PC-3 (cell line): ENCODE measurements at regions not wholly inside any gene's neighbourhood (a gene's known extent, or its start where the extent isn't known, plus 50 kb on each side); places are given as distances from the start of the nearest gene placed in this dataset.

Experiments used
- ATAC-seq: fragments of 200-7000 bp; cut with Tn5 transposase; 2 replicates; pipeline ENCODE4 v1.9.1; 2020; ENCODE audit warnings: mild to moderate bottlenecking, moderate library complexity
- BruUV-seq: library from RNA; stranded (reverse); fragments of 400-500 nt; replicated peaks from 2 replicates; lab custom pipeline; 2021; lab: Mats Ljungman, UMichigan
- CTCF ChIA-PET: fragments of 300-600 bp; sonication (Branson Sonifier 250); formaldehyde crosslinking; loops from one replicate; lab custom pipeline; 2022; ENCODE audit warnings: antibody characterized with exemption; lab: Charles Lee
- POLR2A ChIA-PET: fragments of 300-600 bp; sonication (Branson Sonifier 250); formaldehyde crosslinking; loops from one replicate; lab custom pipeline; 2022; ENCODE audit warnings: antibody characterized with exemption; ENCODE audit not compliant: unreplicated experiment; lab: Charles Lee
- DNase-seq: peaks from one replicate; pipeline ENCODE4 v3.0.0-alpha.2; 2015
- H2AFZ ChIP-seq: fragments of 300-600 bp; sonication (generic); 2 replicates; pipeline ENCODE4 v1.6.0; 2016; ENCODE audit warnings: antibody characterized with exemption, low read length
- H3F3A ChIP-seq: fragments of 300-600 bp; sonication (generic); one replicate; pipeline ENCODE4 v1.6.0; 2017; ENCODE audit warnings: antibody characterized with exemption, low read length, control low read depth, mild to moderate bottlenecking; ENCODE audit not compliant: unreplicated experiment
- H3K27ac ChIP-seq: fragments of 300-600 bp; sonication (generic); 2 replicates; pipeline ENCODE4 v1.5.1; 2016; ENCODE audit warnings: mild to moderate bottlenecking, low read length
- H3K27me3 ChIP-seq: fragments of 300-600 bp; sonication (generic); 2 replicates; pipeline ENCODE4 v1.6.1; 2016; ENCODE audit warnings: low read length, mixed read lengths
- H3K36me3 ChIP-seq: fragments of 300-600 bp; sonication (generic); 2 replicates; pipeline ENCODE4 v1.6.1; 2016; ENCODE audit warnings: low read depth, mixed run types, low read length, mixed read lengths
- H3K4me1 ChIP-seq: fragments of 300-600 bp; sonication (generic); 2 replicates; pipeline ENCODE4 v1.5.1; 2016; ENCODE audit warnings: low read length; ENCODE audit not compliant: insufficient read depth
- H3K4me2 ChIP-seq: fragments of 300-600 bp; sonication (generic); 2 replicates; pipeline ENCODE4 v1.6.0; 2016; ENCODE audit warnings: low read length
- H3K4me3 ChIP-seq: fragments of 300-600 bp; sonication (generic); 2 replicates; pipeline ENCODE4 v1.5.1; 2016; ENCODE audit warnings: mild to moderate bottlenecking, low read length, mixed read lengths
- H3K79me2 ChIP-seq: fragments of 300-600 bp; sonication (generic); 2 replicates; pipeline ENCODE4 v1.6.1; 2017; ENCODE audit warnings: low read length, mixed read lengths
- H3K9ac ChIP-seq: fragments of 300-600 bp; sonication (generic); 2 replicates; pipeline ENCODE4 v1.6.0; 2016; ENCODE audit warnings: mild to moderate bottlenecking, low read length
- H3K9me2 ChIP-seq: fragments of 300-600 bp; sonication (generic); replicated peaks from 2 replicates; pipeline ENCODE4 v1.6.1; 2016; ENCODE audit warnings: mixed run types, low read length, mixed read lengths
- H3K9me3 ChIP-seq: fragments of 300-600 bp; sonication (generic); 2 replicates; pipeline ENCODE4 v1.6.1; 2016; ENCODE audit warnings: low read length, mixed read lengths
- H4K20me1 ChIP-seq: fragments of 300-600 bp; sonication (generic); 2 replicates; pipeline ENCODE4 v1.6.1; 2016; ENCODE audit warnings: low read length, mixed read lengths
- CTCF ChIP-seq: fragments of 300-600 bp; sonication (generic); conservative IDR thresholded peaks from 2 replicates; pipeline ENCODE4 v1.5.1; 2017; ENCODE audit warnings: antibody characterized with exemption, low read depth, mild to moderate bottlenecking, low read length
- EZH2 ChIP-seq: fragments of 300-600 bp; sonication (generic); IDR thresholded peaks from one replicate; pipeline ENCODE4 v1.6.1; 2017; ENCODE audit warnings: antibody characterized with exemption, mild to moderate bottlenecking, low read length; ENCODE audit not compliant: unreplicated experiment
- EZH2phosphoT487 ChIP-seq: fragments of 300-600 bp; sonication (generic); IDR thresholded peaks from 2 replicates; pipeline ENCODE4 v1.6.1; 2018; ENCODE audit warnings: mild to moderate bottlenecking, antibody characterized with exemption, low read length, borderline replicate concordance
- intact Hi-C: fragments of 100-400 bp; cut with micrococcal nuclease; formaldehyde crosslinking; loops from 2 replicates; pipeline ENCODE4 v1.9.0; 2023

- H4K20me1 ChIP-seq, result no peaks in the 10 kb centered on the region
- no peak overlapping the region for H3K4me3 ChIP-seq
- no peaks in the 10 kb centered on the region for H3K9me3 ChIP-seq
- no peak for TF ChIP-seq EZH2
- TF ChIP-seq CTCF, result no peak
- TF ChIP-seq EZH2phosphoT487, result no peak
- intact Hi-C loops, result no loop called here
- H3K79me2 ChIP-seq, result no peaks in the 10 kb centered on the region
- H3K27ac ChIP-seq, result no peak overlapping the region
- CTCF ChIA-PET, result no interaction called here
- H2AFZ ChIP-seq, result no peak overlapping the region
- no peaks in the 10 kb centered on the region for H3K36me3 ChIP-seq
- POLR2A ChIA-PET, result no interaction called here
- H3F3A ChIP-seq, result no peaks in the 10 kb centered on the region
- BruUV-seq, result no TSS peak
- no peaks in the 10 kb centered on the region for H3K9me2 ChIP-seq
- no peaks in the 10 kb centered on the region for H3K4me1 ChIP-seq
- ATAC-seq, result no peak
- H3K9ac ChIP-seq, result no peak overlapping the region
- no peak overlapping the region for H3K4me2 ChIP-seq
- no peak for DNase-seq
- H3K27me3 ChIP-seq, result peaks cover 40% of the 10 kb centered on the region
Measured at GRCh38 chr2:65943099-65943786, 491.7 kb upstream of the MEIS1 start.

- Histone ChIP-seq H3F3A (no peaks in the 10 kb centered on the region), H3K4me1 (peaks cover 9% of the 10 kb centered on the region), H3K27me3 (peaks cover 21% of the 10 kb centered on the region), H3K4me2 (no peak overlapping the region), H3K9me3 (no peaks in the 10 kb centered on the region), H3K9me2 (no peaks in the 10 kb centered on the region), H2AFZ (no peak overlapping the region), H3K4me3 (no peak overlapping the region), H3K36me3 (no peaks in the 10 kb centered on the region), H4K20me1 (no peaks in the 10 kb centered on the region), H3K27ac (no peak overlapping the region), H3K9ac (no peak overlapping the region), H3K79me2 (no peaks in the 10 kb centered on the region)
- DNase-seq (no peak), ATAC-seq (no peak)
- TF ChIP-seq EZH2 (no peak), CTCF (no peak), EZH2phosphoT487 (no peak)
- intact Hi-C loops, result no loop called here
- POLR2A ChIA-PET, result no interaction called here
- CTCF ChIA-PET, result no interaction called here
- BruUV-seq, result no TSS peak
Measured at GRCh38 chr2:65940856-65941255, 494.1 kb upstream of the MEIS1 start.

- DNase-seq, result no peak
- Histone ChIP-seq H3K4me2 (no peak overlapping the region), H3F3A (no peaks in the 10 kb centered on the region), H3K79me2 (no peaks in the 10 kb centered on the region), H3K27me3 (peaks cover 21% of the 10 kb centered on the region), H3K4me3 (no peak overlapping the region), H2AFZ (no peak overlapping the region), H3K9ac (no peak overlapping the region), H3K27ac (no peak overlapping the region), H3K9me2 (no peaks in the 10 kb centered on the region), H4K20me1 (no peaks in the 10 kb centered on the region), H3K9me3 (no peaks in the 10 kb centered on the region), H3K4me1 (peaks cover 9% of the 10 kb centered on the region), H3K36me3 (no peaks in the 10 kb centered on the region)
- no peak for TF ChIP-seq EZH2
- CTCF ChIA-PET, result no interaction called here
- intact Hi-C loops, result no loop called here
- no peak for ATAC-seq
- BruUV-seq, result no TSS peak
- POLR2A ChIA-PET, result no interaction called here
Measured at GRCh38 chr2:65939687-65940086, 495.2 kb upstream of the MEIS1 start.
